ENCODE measurements at regions not wholly inside any gene's neighbourhood (a gene's known extent, or its start where the extent isn't known, plus 50 kb on each side); places are given as distances from the start of the nearest gene placed in this dataset.

GRCh38 chr2:220228310-220229006 is 601.0 kb downstream of the SLC4A3 start:
- no peak for TF ChIP-seq POLR2A (IDR thresholded peaks at IDR 0.05)
- TF ChIP-seq, protein P1, sequence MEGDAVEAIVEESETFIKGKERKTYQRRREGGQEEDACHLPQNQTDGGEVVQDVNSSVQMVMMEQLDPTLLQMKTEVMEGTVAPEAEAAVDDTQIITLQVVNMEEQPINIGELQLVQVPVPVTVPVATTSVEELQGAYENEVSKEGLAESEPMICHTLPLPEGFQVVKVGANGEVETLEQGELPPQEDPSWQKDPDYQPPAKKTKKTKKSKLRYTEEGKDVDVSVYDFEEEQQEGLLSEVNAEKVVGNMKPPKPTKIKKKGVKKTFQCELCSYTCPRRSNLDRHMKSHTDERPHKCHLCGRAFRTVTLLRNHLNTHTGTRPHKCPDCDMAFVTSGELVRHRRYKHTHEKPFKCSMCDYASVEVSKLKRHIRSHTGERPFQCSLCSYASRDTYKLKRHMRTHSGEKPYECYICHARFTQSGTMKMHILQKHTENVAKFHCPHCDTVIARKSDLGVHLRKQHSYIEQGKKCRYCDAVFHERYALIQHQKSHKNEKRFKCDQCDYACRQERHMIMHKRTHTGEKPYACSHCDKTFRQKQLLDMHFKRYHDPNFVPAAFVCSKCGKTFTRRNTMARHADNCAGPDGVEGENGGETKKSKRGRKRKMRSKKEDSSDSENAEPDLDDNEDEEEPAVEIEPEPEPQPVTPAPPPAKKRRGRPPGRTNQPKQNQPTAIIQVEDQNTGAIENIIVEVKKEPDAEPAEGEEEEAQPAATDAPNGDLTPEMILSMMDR (IDR thresholded peaks at IDR 0.05 in 4 of 5, conservative IDR thresholded peaks at IDR 0.05 in 1 of 5) = no peak

Data from gastrocnemius medialis (tissue), 4 donors.